ENCODE measurements at regions not wholly inside any gene's neighbourhood (a gene's known extent, or its start where the extent isn't known, plus 50 kb on each side); places are given as distances from the start of the nearest gene placed in this dataset.

- no peak for DNase-seq (ENCODE audit: low spot score in 2 of 2)
- no peak for FAIRE-seq
These were observed 163.2 kb downstream of the RSL24D1 start for GRCh38 chr15:55033574-55033973.

GRCh38 chr15:55031727-55032126, 165.0 kb downstream of the RSL24D1 start:
- FAIRE-seq, result no peak
- no peak for DNase-seq (ENCODE audit: low spot score in 2 of 2)

GRCh38 chr15:55026381-55026780, 170.4 kb downstream of the RSL24D1 start:
- DNase-seq (ENCODE audit: low spot score in 2 of 2), result no peak

GRCh38 chr15:55017635-55018034, 179.1 kb downstream of the RSL24D1 start:
- FAIRE-seq (no peak), DNase-seq (ENCODE audit: low spot score in 2 of 2) (no peak)

More at GRCh38 chr15:55026381-55026780, 170.4 kb downstream of the RSL24D1 start:
- no peak for FAIRE-seq

GRCh38 chr15:55016225-55016624, 180.5 kb downstream of the RSL24D1 start:
- FAIRE-seq (no peak), DNase-seq (ENCODE audit: low spot score in 2 of 2) (no peak)

GRCh38 chr15:55015093-55015445, 181.7 kb downstream of the RSL24D1 start:
- FAIRE-seq (no peak), DNase-seq (ENCODE audit: low spot score in 2 of 2) (no peak)

GRCh38 chr15:55014391-55015092, 182.2 kb downstream of the RSL24D1 start:
- DNase-seq (ENCODE audit: low spot score in 2 of 2) (no peak), FAIRE-seq (no peak)

- no peak for FAIRE-seq
These were observed 188.3 kb downstream of the RSL24D1 start for GRCh38 chr15:55008421-55008820.

GRCh38 chr15:55007561-55007960, 189.2 kb downstream of the RSL24D1 start:
- FAIRE-seq, result no peak
- DNase-seq (ENCODE audit: low spot score in 2 of 2), result no peak

More at GRCh38 chr15:55008421-55008820, 188.3 kb downstream of the RSL24D1 start:
- DNase-seq (ENCODE audit: low spot score in 2 of 2), result no peak

GRCh38 chr15:55005679-55006078, 191.1 kb downstream of the RSL24D1 start:
- no peak for DNase-seq (ENCODE audit: low spot score in 2 of 2)
- no peak for FAIRE-seq

GRCh38 chr15:55003965-55004873, 192.5 kb downstream of the RSL24D1 start:
- no peak for DNase-seq (ENCODE audit: low spot score in 2 of 2)
- no peak for FAIRE-seq

- DNase-seq (ENCODE audit: low spot score in 2 of 2) (no peak), FAIRE-seq (no peak)
These were observed 198.1 kb downstream of the RSL24D1 start for GRCh38 chr15:54998661-54999060.

GRCh38 chr15:54990793-54991192, 205.9 kb downstream of the RSL24D1 start:
- DNase-seq (ENCODE audit: low spot score in 2 of 2), result no peak
- FAIRE-seq, result no peak

- DNase-seq (ENCODE audit: low spot score in 2 of 2) (no peak), FAIRE-seq (no peak)
These were observed 208.9 kb downstream of the RSL24D1 start for GRCh38 chr15:54987881-54988280.

GRCh38 chr15:54979964-54980363, 216.8 kb downstream of the RSL24D1 start:
- DNase-seq (ENCODE audit: low spot score in 2 of 2) (no peak), FAIRE-seq (no peak)

- DNase-seq (ENCODE audit: low spot score in 2 of 2) (no peak), FAIRE-seq (no peak)
These were observed 234.1 kb downstream of the RSL24D1 start for GRCh38 chr15:54962637-54963036.

GRCh38 chr15:54960266-54960665, 236.5 kb downstream of the RSL24D1 start:
- FAIRE-seq (no peak), DNase-seq (ENCODE audit: low spot score in 2 of 2) (no peak)

- DNase-seq (ENCODE audit: low spot score in 2 of 2), result no peak
- no peak for FAIRE-seq
These were observed 255.3 kb downstream of the RSL24D1 start for GRCh38 chr15:54941417-54941816.

- FAIRE-seq (no peak), DNase-seq (ENCODE audit: low spot score in 2 of 2) (no peak)
These were observed 279.4 kb downstream of the RSL24D1 start for GRCh38 chr15:54917312-54917711.

GRCh38 chr15:54915380-54915779, 281.4 kb downstream of the RSL24D1 start:
- FAIRE-seq, result no peak

GRCh38 chr15:54884312-54884711, 312.4 kb downstream of the RSL24D1 start:
- DNase-seq (ENCODE audit: low spot score in 2 of 2), result no peak
- no peak for FAIRE-seq

More at GRCh38 chr15:54915380-54915779, 281.4 kb downstream of the RSL24D1 start:
- DNase-seq (ENCODE audit: low spot score in 2 of 2), result no peak

GRCh38 chr15:54859982-54860381, 336.8 kb downstream of the RSL24D1 start:
- DNase-seq (ENCODE audit: low spot score in 2 of 2) (no peak), FAIRE-seq (no peak)
